ENCODE measurements at regions not wholly inside any gene's neighbourhood (a gene's known extent, or its start where the extent isn't known, plus 50 kb on each side); places are given as distances from the start of the nearest gene placed in this dataset.

GRCh38 chr3:14322667-14323295, 79.6 kb upstream of the SLC6A6 start:
- FAIRE-seq (no peak), DNase-seq (ENCODE audit: low read depth, low spot score) (no peak)
- POLR2A ChIA-PET, result no interaction called here
- intact Hi-C loops (cut with micrococcal nuclease), result loop anchor here (2.0 kb wide), 2 partner anchors 80 to 130 kb away; partner anchors contain the start of gene SLC6A6
- no peaks in the 10 kb centered on the region for H4K20me1 ChIP-seq (replicated peaks; ENCODE audit: control insufficient read depth, extremely low read depth, insufficient read depth, low read length)
- no TSS peak for BruUV-seq (replicated peaks)
- CTCF ChIA-PET, result interaction anchor here (1.2 to 2.0 kb wide), 2 partner anchors 9 to 47 kb away, joined by 3 to 6 read pairs; no protein-coding TSS in a partner anchor
- H3K4me1 ChIP-seq (ENCODE audit: control insufficient read depth, extremely low read depth, insufficient read depth, low read length), result peaks cover 15% of the 10 kb centered on the region
- H2AFZ ChIP-seq (ENCODE audit: low read depth, low read length), result peak overlapping the region; percentile 79
- no peak for TF ChIP-seq GATA2 (IDR thresholded peaks at IDR 0.05; ENCODE audit: insufficient read depth, insufficient read length, low read depth, low read length)
- TF ChIP-seq JUN (IDR thresholded peaks at IDR 0.05; ENCODE audit: borderline replicate concordance, insufficient read depth, insufficient read length, low read depth), result no peak
- no peak for TF ChIP-seq POLR2AphosphoS5 (IDR thresholded peaks at IDR 0.05; ENCODE audit: insufficient read depth, low read depth, low read length)
- no peak for TF ChIP-seq FOS (IDR thresholded peaks at IDR 0.05; ENCODE audit: borderline replicate concordance, insufficient read depth, low read length)
- TF ChIP-seq MYC (IDR thresholded peaks at IDR 0.05; ENCODE audit: low read depth, low read length), result no peak
- no peak for TF ChIP-seq CTCF (IDR thresholded peaks at IDR 0.05; ENCODE audit: extremely low read depth in 1 of 2, insufficient read depth in 1 of 2, low read depth in 1 of 2, low read length in 2 of 2)
- TF ChIP-seq, protein P1, sequence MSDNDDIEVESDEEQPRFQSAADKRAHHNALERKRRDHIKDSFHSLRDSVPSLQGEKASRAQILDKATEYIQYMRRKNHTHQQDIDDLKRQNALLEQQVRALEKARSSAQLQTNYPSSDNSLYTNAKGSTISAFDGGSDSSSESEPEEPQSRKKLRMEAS (IDR thresholded peaks at IDR 0.05; ENCODE audit: insufficient read depth, insufficient read length), result no peak
- no peak for TF ChIP-seq EZH2 (IDR thresholded peaks at IDR 0.05; ENCODE audit: borderline replicate concordance, low read depth, low read length, severe bottlenecking)
- no peak for TF ChIP-seq POLR2A (IDR thresholded peaks at IDR 0.05; ENCODE audit: low read depth, low read length)
- no peaks in the 10 kb centered on the region for H3K36me3 ChIP-seq (ENCODE audit: control insufficient read depth in 2 of 2, extremely low read depth in 1 of 2, insufficient read depth in 2 of 2, low read length in 2 of 2)
- no peaks in the 10 kb centered on the region for H3K9me1 ChIP-seq (replicated peaks; ENCODE audit: control insufficient read depth, extremely low read depth, insufficient read depth, low read length)
- no peaks in the 10 kb centered on the region for H3K79me2 ChIP-seq (ENCODE audit: control insufficient read depth, insufficient read depth, low read length)
- H3K27me3 ChIP-seq (ENCODE audit: control insufficient read depth in 2 of 2, insufficient read depth in 2 of 2, low read length in 2 of 2), result peaks cover 0 to 6% of the 10 kb centered on the region in 2 experiments
- no peaks in the 10 kb centered on the region for H3K9me3 ChIP-seq (replicated peaks; ENCODE audit: control insufficient read depth, insufficient read depth, low read length)
- H3K27ac ChIP-seq (ENCODE audit: insufficient read depth, low read depth, low read length), result no peak overlapping the region
- H3K9ac ChIP-seq (replicated peaks; ENCODE audit: extremely low read depth, insufficient read depth, low read length), result no peak overlapping the region
- no peak overlapping the region for H3K4me3 ChIP-seq (replicated peaks in 1 of 3; ENCODE audit: insufficient read depth in 1 of 3, low read depth in 1 of 3, low read length in 3 of 3)
- dilution Hi-C loops (cut with MboI; ENCODE audit: extremely low pct_ligation_motif_present, low sequenced_read_pairs), result no loop called here
- peak overlapping the region; percentile 16 for H3K4me2 ChIP-seq (ENCODE audit: insufficient read depth, low read length)
